ENCODE measurements at regions not wholly inside any gene's neighbourhood (a gene's known extent, or its start where the extent isn't known, plus 50 kb on each side); places are given as distances from the start of the nearest gene placed in this dataset.

DNA sequence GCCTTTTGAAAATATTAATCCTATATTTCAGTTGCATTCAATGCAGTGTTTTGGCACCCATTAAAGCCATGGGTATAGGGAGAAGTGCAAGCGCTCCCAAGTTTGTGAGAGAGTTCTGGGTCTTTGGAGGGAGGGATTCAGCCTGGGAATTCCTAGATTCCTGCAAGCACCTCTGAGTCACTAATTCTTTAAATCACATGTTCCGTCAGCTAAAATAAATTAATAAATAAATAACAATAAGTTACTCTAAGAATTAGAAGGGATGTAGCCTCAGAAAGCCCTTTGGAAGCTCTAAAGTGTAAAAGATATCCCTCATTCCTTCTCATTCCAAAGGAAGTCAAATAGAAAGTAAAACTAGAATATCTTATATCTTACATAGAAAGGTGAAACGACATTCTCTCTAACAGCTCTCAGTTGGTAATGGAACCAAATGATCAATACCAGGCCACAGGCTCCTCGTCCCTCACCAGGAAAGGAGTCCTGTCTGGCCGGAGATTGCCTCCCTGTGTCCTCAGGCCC lies 222.4 kb upstream of the RBBP8 start:
- TF ChIP-seq CTCF (IDR thresholded peaks at IDR 0.05): no peak
- no peak for TF ChIP-seq POLR2A (IDR thresholded peaks at IDR 0.05)

All from adrenal gland (tissue), 5 donors.